Skeletal muscle satellite cell (primary cell): ENCODE measurements at regions not wholly inside any gene's neighbourhood (a gene's known extent, or its start where the extent isn't known, plus 50 kb on each side); places are given as distances from the start of the nearest gene placed in this dataset.
"Not testable (repeated sequence)": the region's sequence is repeated elsewhere in the genome, so short reads cannot be mapped to it uniquely, and the experiment has no call there.

Source experiments
- H3K27me3 ChIP-seq: 2 replicates; pipeline ENCODE4 v1.7.0; 2013; ENCODE audit warnings: low read length; ENCODE audit not compliant: control insufficient read depth, insufficient read depth
- H3K36me3 ChIP-seq: 2 replicates; pipeline ENCODE4 v1.7.0; 2013; ENCODE audit warnings: mild to moderate bottlenecking, control low read depth, low read length; ENCODE audit not compliant: insufficient read depth
- H3K4me1 ChIP-seq: 2 replicates; pipeline ENCODE4 v1.7.0; 2013; ENCODE audit warnings: low read length; ENCODE audit not compliant: control insufficient read depth, insufficient read depth
- H3K4me2 ChIP-seq: 2 replicates; pipeline ENCODE4 v1.7.0; 2013; ENCODE audit warnings: mild to moderate bottlenecking, low read length
- H3K4me3 ChIP-seq: 2 replicates; pipeline ENCODE4 v1.7.0; 2013; ENCODE audit warnings: low read length
- H3K9ac ChIP-seq: 2 replicates; pipeline ENCODE4 v1.7.0; 2013; ENCODE audit warnings: mild to moderate bottlenecking, low read depth, low read length, moderate library complexity
- H3K9me3 ChIP-seq: replicated peaks from 2 replicates; pipeline ENCODE4 v1.7.0; 2013; ENCODE audit warnings: mild to moderate bottlenecking, control low read depth, low read length

GRCh38 chr14:106081721-106082120 lies 555.3 kb downstream of the TMEM121 start:
- H3K4me2 ChIP-seq, H3K4me1 ChIP-seq, H3K9me3 ChIP-seq, H3K27me3 ChIP-seq, H3K36me3 ChIP-seq, H3K4me3 ChIP-seq, H3K9ac ChIP-seq: not testable (repeated sequence)

GRCh38 chr14:106083082-106083481 lies 556.7 kb downstream of the TMEM121 start:
- Histone ChIP-seq H3K9ac (no peak overlapping the region), H3K4me3 (no peak overlapping the region), H3K4me1 (no peaks in the 10 kb centered on the region), H3K27me3 (no peaks in the 10 kb centered on the region), H3K9me3 (no peaks in the 10 kb centered on the region), H3K4me2 (no peak overlapping the region), H3K36me3 (no peaks in the 10 kb centered on the region)

DNA sequence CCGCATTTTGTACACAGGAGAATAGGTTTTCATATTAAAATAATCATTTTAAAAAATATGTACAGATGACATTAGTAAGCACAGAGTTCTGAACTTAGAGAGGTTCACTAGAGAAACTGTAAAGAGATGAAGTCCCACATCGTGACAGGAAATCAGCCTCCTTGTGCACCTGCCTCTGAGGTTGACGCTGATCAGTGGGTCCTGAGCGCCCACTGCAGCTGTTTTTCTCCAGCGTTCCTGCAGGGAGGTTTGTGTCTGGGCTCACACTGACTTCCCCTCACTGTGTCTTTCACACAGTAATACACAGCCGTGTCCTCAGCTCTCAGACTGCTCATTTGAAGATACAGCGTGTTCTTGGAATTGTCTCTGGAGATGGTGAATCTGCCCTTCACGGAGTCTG lies 561.5 kb downstream of the TMEM121 start:
- Histone ChIP-seq H3K9ac (no peak overlapping the region), H3K36me3 (no peaks in the 10 kb centered on the region), H3K4me3 (no peak overlapping the region), H3K9me3 (no peaks in the 10 kb centered on the region), H3K4me2 (no peak overlapping the region), H3K27me3 (no peaks in the 10 kb centered on the region), H3K4me1 (no peaks in the 10 kb centered on the region)

- H3K9ac ChIP-seq, H3K4me3 ChIP-seq, H3K36me3 ChIP-seq, H3K4me2 ChIP-seq, H3K9me3 ChIP-seq, H3K27me3 ChIP-seq, H3K4me1 ChIP-seq: not testable (repeated sequence)
Measured at GRCh38 chr14:106088860-106089259, 562.5 kb downstream of the TMEM121 start.

- H3K9ac ChIP-seq, result no peak overlapping the region
- no peak overlapping the region for H3K4me3 ChIP-seq
- H3K4me1 ChIP-seq, result no peaks in the 10 kb centered on the region
- no peaks in the 10 kb centered on the region for H3K27me3 ChIP-seq
- H3K36me3 ChIP-seq, result no peaks in the 10 kb centered on the region
- H3K4me2 ChIP-seq, result no peak overlapping the region
- H3K9me3 ChIP-seq, result no peaks in the 10 kb centered on the region
Measured at GRCh38 chr14:106094654-106095189, 568.3 kb downstream of the TMEM121 start.

GRCh38 chr14:106107703-106108102 lies 581.3 kb downstream of the TMEM121 start:
- H3K4me3 ChIP-seq, result no peak overlapping the region
- no peak overlapping the region for H3K9ac ChIP-seq
- H3K4me2 ChIP-seq, result no peak overlapping the region
- H3K9me3 ChIP-seq, result no peaks in the 10 kb centered on the region
- H3K36me3 ChIP-seq, result no peaks in the 10 kb centered on the region
- H3K4me1 ChIP-seq, result no peaks in the 10 kb centered on the region
- H3K27me3 ChIP-seq, result no peaks in the 10 kb centered on the region

DNA sequence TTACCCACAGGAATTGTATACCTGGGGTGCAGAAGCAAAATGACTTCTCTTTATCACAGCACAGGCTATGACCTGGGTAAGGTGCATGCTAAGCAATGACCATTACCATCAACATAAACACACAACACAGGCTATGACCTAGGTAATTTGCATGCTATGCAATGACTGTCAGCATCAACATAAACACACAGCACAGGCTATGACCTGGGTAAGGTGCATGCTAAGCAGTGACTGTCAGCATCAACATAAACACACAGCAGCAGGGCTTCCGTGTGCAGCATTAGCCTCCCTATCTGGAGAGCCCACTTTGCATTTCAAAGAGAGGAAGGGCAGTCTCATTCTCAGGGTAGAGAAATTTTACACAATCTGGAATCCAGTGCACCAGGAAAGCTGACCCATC lies 583.0 kb downstream of the TMEM121 start:
- Histone ChIP-seq H3K36me3 (no peaks in the 10 kb centered on the region), H3K4me3 (no peak overlapping the region), H3K9me3 (no peaks in the 10 kb centered on the region), H3K4me2 (no peak overlapping the region), H3K27me3 (no peaks in the 10 kb centered on the region), H3K9ac (no peak overlapping the region), H3K4me1 (no peaks in the 10 kb centered on the region)

DNA sequence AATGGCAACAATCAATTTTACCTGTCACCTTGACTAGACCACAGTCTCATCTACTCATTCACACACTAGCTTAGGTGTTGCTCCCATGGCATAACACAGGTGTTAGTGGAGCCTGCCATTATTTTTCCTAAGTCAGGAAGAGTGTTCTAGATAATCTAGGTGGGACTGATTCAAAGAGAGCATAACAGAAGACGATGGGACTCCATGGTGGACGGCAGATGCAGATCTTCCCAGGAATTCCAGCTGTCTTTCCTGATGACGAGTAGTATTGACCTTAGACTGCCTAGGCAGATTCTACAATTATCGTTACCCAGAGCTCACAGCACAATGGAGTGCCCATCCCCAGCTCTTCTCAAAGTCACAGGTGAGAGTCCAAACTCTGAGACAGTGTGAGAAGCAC lies 589.0 kb downstream of the TMEM121 start:
- H3K36me3 ChIP-seq, result no peaks in the 10 kb centered on the region

DNA sequence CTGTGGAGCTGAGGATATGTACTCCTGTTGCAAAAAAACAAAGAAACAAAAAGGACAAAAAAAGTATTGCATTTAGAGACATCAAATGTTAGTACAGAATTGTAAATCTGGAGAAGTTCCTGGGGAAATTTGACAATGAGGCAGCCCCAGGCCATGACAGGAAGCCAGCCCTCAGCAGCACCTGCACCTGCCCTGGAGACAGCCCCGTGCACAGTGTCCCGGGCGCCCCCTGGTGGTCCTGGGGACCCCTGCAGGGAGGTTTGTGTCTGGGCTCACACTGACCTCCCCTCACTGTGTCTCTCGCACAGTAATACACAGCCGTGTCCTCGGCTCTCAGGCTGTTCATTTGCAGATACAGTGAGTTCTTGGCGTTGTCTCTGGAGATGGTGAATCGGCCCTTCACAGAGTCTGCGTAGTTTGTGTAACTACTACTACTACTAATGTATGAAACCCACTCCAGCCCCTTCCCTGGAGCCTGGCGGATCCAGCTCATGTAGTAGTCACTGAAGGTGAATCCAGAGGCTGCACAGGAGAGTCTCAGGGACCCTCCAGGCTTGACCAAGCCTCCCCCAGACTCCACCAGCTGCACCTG lies 590.1 kb downstream of the TMEM121 start:
- H3K4me3 ChIP-seq, H3K9ac ChIP-seq, H3K27me3 ChIP-seq, H3K4me2 ChIP-seq, H3K9me3 ChIP-seq, H3K36me3 ChIP-seq, H3K4me1 ChIP-seq: not testable (repeated sequence)

More for the DNA sequence above, 589.0 kb downstream of the TMEM121 start:
- Histone ChIP-seq H3K4me3 (no peak overlapping the region), H3K27me3 (no peaks in the 10 kb centered on the region), H3K4me1 (no peaks in the 10 kb centered on the region), H3K9ac (no peak overlapping the region), H3K4me2 (no peak overlapping the region), H3K9me3 (no peaks in the 10 kb centered on the region)

- H3K4me3 ChIP-seq, result no peak overlapping the region
- H3K4me2 ChIP-seq, result no peak overlapping the region
- H3K9ac ChIP-seq, result no peak overlapping the region
- no peaks in the 10 kb centered on the region for H3K27me3 ChIP-seq
- H3K9me3 ChIP-seq, result no peaks in the 10 kb centered on the region
- H3K4me1 ChIP-seq, result no peaks in the 10 kb centered on the region
- H3K36me3 ChIP-seq, result no peaks in the 10 kb centered on the region
Measured at GRCh38 chr14:106120101-106120500, 593.7 kb downstream of the TMEM121 start.

- no peak overlapping the region for H3K9ac ChIP-seq
- H3K4me3 ChIP-seq, result no peak overlapping the region
- H3K36me3 ChIP-seq, result no peaks in the 10 kb centered on the region
- no peaks in the 10 kb centered on the region for H3K4me1 ChIP-seq
- H3K9me3 ChIP-seq, result no peaks in the 10 kb centered on the region
- no peaks in the 10 kb centered on the region for H3K27me3 ChIP-seq
- no peak overlapping the region for H3K4me2 ChIP-seq
Measured at GRCh38 chr14:106129274-106129673, 602.9 kb downstream of the TMEM121 start.

DNA sequence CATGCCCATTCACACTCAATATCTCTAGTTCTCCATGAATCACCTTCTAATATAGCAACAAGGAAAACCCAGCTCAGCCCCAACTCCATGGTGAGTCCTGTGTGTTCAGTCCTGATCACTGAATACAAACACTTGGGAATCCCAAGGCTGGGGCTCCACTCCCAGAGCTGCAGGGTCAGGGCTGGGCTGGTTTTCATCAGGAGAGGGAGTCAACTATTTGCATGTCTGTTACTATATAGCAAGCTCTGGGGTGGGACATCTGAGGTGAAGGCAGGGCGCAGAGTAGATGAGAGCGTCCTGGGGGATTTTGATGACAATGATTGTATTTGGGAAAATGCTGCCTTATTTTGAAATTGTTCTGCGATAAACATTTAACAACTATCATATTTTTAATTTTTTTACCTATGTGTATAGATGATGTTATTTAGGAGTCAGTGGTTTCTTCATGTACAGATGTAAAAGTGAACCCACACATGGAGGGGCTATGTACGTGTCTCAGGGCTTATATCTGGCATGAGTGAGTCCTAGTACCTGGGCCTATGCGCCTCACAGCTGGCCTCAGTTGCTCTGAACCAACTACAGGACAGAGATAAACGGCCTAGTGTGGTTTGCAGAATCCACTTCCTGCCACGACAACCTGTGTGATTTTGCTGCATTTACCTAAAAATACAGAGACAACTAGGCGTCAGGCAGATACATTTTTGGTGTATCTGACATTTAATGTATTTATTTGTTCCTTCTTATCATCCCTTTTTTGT lies 603.7 kb downstream of the TMEM121 start:
- not testable (repeated sequence) for H3K36me3 ChIP-seq, H3K4me2 ChIP-seq, H3K9ac ChIP-seq, H3K4me3 ChIP-seq, H3K27me3 ChIP-seq, H3K4me1 ChIP-seq, H3K9me3 ChIP-seq
